Lower leg skin (tissue), 3 donors: ENCODE measurements at regions not wholly inside any gene's neighbourhood (a gene's known extent, or its start where the extent isn't known, plus 50 kb on each side); places are given as distances from the start of the nearest gene placed in this dataset.

ENCODE experiments used
- CTCF ChIP-seq, 3 donors: fragments of 450-650 bp; IDR thresholded peaks; one replicate each; pipeline ENCODE4 v1.5.1; 2016; ENCODE audit warnings: antibody characterized with exemption in 3 of 3, mild to moderate bottlenecking in 3 of 3, moderate library complexity in 2 of 3
- POLR2A ChIP-seq, 2 donors: fragments of 450-650 bp; IDR thresholded peaks; one replicate each; pipeline ENCODE4 v1.6.1; 2016 to 2017; ENCODE audit warnings: antibody characterized with exemption in 2 of 2, mild to moderate bottlenecking in 1 of 2, moderate library complexity in 1 of 2

GRCh38 chr6:156683821-156684220, 93.4 kb upstream of the ARID1B start:
- TF ChIP-seq CTCF (IDR thresholded peaks at IDR 0.05) (no peak), POLR2A (IDR thresholded peaks at IDR 0.05) (no peak)
